SK-N-SH treated with all-trans-retinoic acid at 6 μM for 48 hours (cell line): ENCODE measurements at regions not wholly inside any gene's neighbourhood (a gene's known extent, or its start where the extent isn't known, plus 50 kb on each side); places are given as distances from the start of the nearest gene placed in this dataset.

ENCODE experiments used
- ATAC-seq: fragments of 200-7000 bp; cut with Tn5 transposase; 3 replicates; pipeline ENCODE4 v1.9.1; 2020; ENCODE audit warnings: mild to moderate bottlenecking, moderate library complexity
- ARNTL ChIP-seq: fragments of 450-650 bp; formaldehyde crosslinking; IDR thresholded peaks from 2 replicates; pipeline ENCODE4 v1.5.0; 2020; ENCODE audit warnings: low read depth, mild to moderate bottlenecking, moderate library complexity, borderline replicate concordance
- BACH2 ChIP-seq: fragments of 250-450 bp; sonication (Bioruptor Pico); IDR thresholded peaks from 2 replicates; pipeline ENCODE4 v1.9.0; 2021; ENCODE audit warnings: mild to moderate bottlenecking, borderline replicate concordance
- CSDC2 ChIP-seq: fragments of 250-450 bp; sonication (Bioruptor Pico); IDR thresholded peaks from 2 replicates; pipeline ENCODE4 v1.5.0; 2020; ENCODE audit warnings: mild to moderate bottlenecking, moderate library complexity
- ESRRG ChIP-seq: fragments of 250-450 bp; sonication (Bioruptor Pico); IDR thresholded peaks from 2 replicates; pipeline ENCODE4 v1.6.1; 2021; ENCODE audit warnings: mild to moderate bottlenecking
- GLIS3 ChIP-seq: fragments of 250-450 bp; sonication (Bioruptor Pico); IDR thresholded peaks from 2 replicates; pipeline ENCODE4 v1.5.0; 2020; ENCODE audit warnings: mild to moderate bottlenecking, moderate library complexity
- ISL1 ChIP-seq: fragments of 250-450 bp; sonication (Bioruptor Pico); IDR thresholded peaks from 2 replicates; pipeline ENCODE4 v2.1.2; 2022; ENCODE audit warnings: mild to moderate bottlenecking, moderate library complexity
- OSR1 ChIP-seq: fragments of 250-450 bp; sonication (Bioruptor Pico); IDR thresholded peaks from 2 replicates; pipeline ENCODE4 v1.8.0; 2022; ENCODE audit warnings: moderate library complexity, mild to moderate bottlenecking, inconsistent platforms
- PATZ1 ChIP-seq: fragments of 250-450 bp; sonication (Bioruptor Pico); IDR thresholded peaks from 2 replicates; pipeline ENCODE4 v1.8.0; 2020; ENCODE audit warnings: mild to moderate bottlenecking, moderate library complexity, borderline replicate concordance
- PPARA ChIP-seq: fragments of 250-450 bp; sonication (Bioruptor Pico); IDR thresholded peaks from 2 replicates; pipeline ENCODE4 v1.5.0; 2020; ENCODE audit warnings: mild to moderate bottlenecking, borderline replicate concordance
- RARB ChIP-seq: fragments of 250-450 bp; sonication (Bioruptor Pico); IDR thresholded peaks from 2 replicates; pipeline ENCODE4 v1.8.0; 2021; ENCODE audit warnings: mild to moderate bottlenecking, moderate library complexity
- SNAI2 ChIP-seq: fragments of 250-450 bp; sonication (Bioruptor Pico); IDR thresholded peaks from 2 replicates; pipeline ENCODE4 v1.5.0; 2020; ENCODE audit warnings: mild to moderate bottlenecking, moderate library complexity
- TCF4 ChIP-seq: fragments of 250-450 bp; sonication (Bioruptor Pico); IDR thresholded peaks from 2 replicates; pipeline ENCODE4 v1.8.0; 2021; ENCODE audit warnings: mild to moderate bottlenecking, moderate library complexity, borderline replicate concordance
- TOX ChIP-seq: fragments of 250-450 bp; sonication (Bioruptor Pico); IDR thresholded peaks from 2 replicates; pipeline ENCODE4 v1.8.0; 2021; ENCODE audit warnings: mild to moderate bottlenecking, moderate library complexity, borderline replicate concordance
- TSHZ2 ChIP-seq: fragments of 250-450 bp; sonication (Bioruptor Pico); IDR thresholded peaks from 2 replicates; pipeline ENCODE4 v1.5.0; 2020; ENCODE audit warnings: mild to moderate bottlenecking, moderate library complexity
- ZFP3 ChIP-seq: fragments of 250-450 bp; sonication (Bioruptor Pico); IDR thresholded peaks from 2 replicates; pipeline ENCODE4 v1.5.0; 2020; ENCODE audit warnings: mild to moderate bottlenecking, moderate library complexity
- ZFP30 ChIP-seq: fragments of 450-650 bp; formaldehyde crosslinking; IDR thresholded peaks from 2 replicates; pipeline ENCODE4 v1.5.0; 2022; ENCODE audit warnings: mild to moderate bottlenecking, moderate library complexity
- ZNF565 ChIP-seq: fragments of 450-650 bp; formaldehyde crosslinking; conservative IDR thresholded peaks from 2 replicates; pipeline ENCODE4 v1.5.0; 2020; ENCODE audit warnings: low read depth, mild to moderate bottlenecking, moderate library complexity
- ZNF70 ChIP-seq: fragments of 450-650 bp; formaldehyde crosslinking; IDR thresholded peaks from 2 replicates; pipeline ENCODE4 v1.5.0; 2020; ENCODE audit warnings: mild to moderate bottlenecking, moderate library complexity
- TF ChIP-seq, protein P1 (sequence below): fragments of 250-450 bp; sonication (Bioruptor Pico); IDR thresholded peaks from 2 replicates; pipeline ENCODE4 v1.5.1; 2020; ENCODE audit warnings: low read depth, mild to moderate bottlenecking, moderate library complexity
- TF ChIP-seq, protein P2 (sequence below): fragments of 250-450 bp; sonication (Bioruptor Pico); IDR thresholded peaks from 2 replicates; pipeline ENCODE4 v1.8.0; 2021; ENCODE audit warnings: low read depth, mild to moderate bottlenecking, moderate library complexity, borderline replicate concordance

DNA sequence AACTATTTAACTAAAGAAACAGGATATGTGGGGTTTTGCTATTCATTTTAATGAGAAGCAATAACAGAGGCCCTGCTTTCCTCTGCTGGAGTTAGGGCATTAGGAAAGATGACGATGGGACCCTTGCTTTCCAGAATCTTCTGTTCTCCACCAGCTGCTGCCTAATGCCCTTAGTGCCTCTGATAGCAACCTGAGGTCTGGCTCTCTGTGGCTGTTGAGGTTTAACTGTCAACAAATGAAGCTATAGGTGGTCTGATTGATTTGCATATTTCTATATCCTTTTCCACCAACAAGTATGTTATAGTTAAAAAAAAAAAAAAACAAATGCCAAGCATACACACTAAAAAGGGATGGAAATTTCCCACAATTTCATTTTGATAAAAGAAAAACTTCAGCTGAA lies 115.1 kb upstream of the NCK2 start:
- TF ChIP-seq RARB (CRISPR knock-in tag): no peak
- TF ChIP-seq BACH2 (CRISPR knock-in tag): no peak
- TF ChIP-seq OSR1 (CRISPR knock-in tag): no peak
- TF ChIP-seq ZNF565: no peak
- TF ChIP-seq ARNTL: no peak
- no peak for TF ChIP-seq SNAI2 (CRISPR knock-in tag)
- TF ChIP-seq PPARA (CRISPR knock-in tag): no peak
- TF ChIP-seq, protein P1, sequence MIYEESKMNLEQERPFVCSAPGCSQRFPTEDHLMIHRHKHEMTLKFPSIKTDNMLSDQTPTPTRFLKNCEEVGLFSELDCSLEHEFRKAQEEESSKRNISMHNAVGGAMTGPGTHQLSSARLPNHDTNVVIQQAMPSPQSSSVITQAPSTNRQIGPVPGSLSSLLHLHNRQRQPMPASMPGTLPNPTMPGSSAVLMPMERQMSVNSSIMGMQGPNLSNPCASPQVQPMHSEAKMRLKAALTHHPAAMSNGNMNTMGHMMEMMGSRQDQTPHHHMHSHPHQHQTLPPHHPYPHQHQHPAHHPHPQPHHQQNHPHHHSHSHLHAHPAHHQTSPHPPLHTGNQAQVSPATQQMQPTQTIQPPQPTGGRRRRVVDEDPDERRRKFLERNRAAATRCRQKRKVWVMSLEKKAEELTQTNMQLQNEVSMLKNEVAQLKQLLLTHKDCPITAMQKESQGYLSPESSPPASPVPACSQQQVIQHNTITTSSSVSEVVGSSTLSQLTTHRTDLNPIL (CRISPR knock-in tag): no peak
- no peak for TF ChIP-seq TSHZ2 (CRISPR knock-in tag)
- no peak for ATAC-seq

DNA sequence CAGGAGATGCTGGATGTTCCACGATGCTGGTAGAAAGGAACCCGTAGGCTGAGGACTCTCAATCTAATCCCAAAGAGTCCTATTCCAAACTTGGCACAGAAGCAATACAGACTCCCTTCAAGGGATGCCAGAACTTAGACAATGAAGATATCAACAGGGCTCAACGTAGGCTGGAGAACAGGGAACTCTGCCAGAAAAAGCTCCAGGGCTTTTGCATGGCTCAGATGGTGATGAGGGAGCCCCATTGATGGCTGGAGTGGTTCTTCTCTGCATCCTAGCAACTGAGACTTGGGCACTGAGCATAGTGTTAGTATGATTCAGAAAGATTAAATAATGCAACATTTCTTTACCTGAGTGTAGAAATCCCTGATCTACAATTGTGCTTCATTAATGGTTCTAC lies 117.2 kb upstream of the NCK2 start:
- no peak for ATAC-seq
- TF ChIP-seq, protein P1 (CRISPR knock-in tag): no peak
- TF ChIP-seq CSDC2 (CRISPR knock-in tag): no peak
- TF ChIP-seq GLIS3 (CRISPR knock-in tag): no peak
- no peak for TF ChIP-seq SNAI2 (CRISPR knock-in tag)
- no peak for TF ChIP-seq TCF4 (CRISPR knock-in tag)
- TF ChIP-seq ISL1: no peak
- TF ChIP-seq TSHZ2 (CRISPR knock-in tag): no peak
- no peak for TF ChIP-seq PATZ1 (CRISPR knock-in tag)
- TF ChIP-seq PPARA (CRISPR knock-in tag): no peak
- TF ChIP-seq BACH2 (CRISPR knock-in tag): no peak
- TF ChIP-seq ZFP30: no peak
- no peak for TF ChIP-seq OSR1 (CRISPR knock-in tag)
- no peak for TF ChIP-seq RARB (CRISPR knock-in tag)
- TF ChIP-seq ZNF70 (CRISPR knock-in tag): no peak
- TF ChIP-seq, protein P2, sequence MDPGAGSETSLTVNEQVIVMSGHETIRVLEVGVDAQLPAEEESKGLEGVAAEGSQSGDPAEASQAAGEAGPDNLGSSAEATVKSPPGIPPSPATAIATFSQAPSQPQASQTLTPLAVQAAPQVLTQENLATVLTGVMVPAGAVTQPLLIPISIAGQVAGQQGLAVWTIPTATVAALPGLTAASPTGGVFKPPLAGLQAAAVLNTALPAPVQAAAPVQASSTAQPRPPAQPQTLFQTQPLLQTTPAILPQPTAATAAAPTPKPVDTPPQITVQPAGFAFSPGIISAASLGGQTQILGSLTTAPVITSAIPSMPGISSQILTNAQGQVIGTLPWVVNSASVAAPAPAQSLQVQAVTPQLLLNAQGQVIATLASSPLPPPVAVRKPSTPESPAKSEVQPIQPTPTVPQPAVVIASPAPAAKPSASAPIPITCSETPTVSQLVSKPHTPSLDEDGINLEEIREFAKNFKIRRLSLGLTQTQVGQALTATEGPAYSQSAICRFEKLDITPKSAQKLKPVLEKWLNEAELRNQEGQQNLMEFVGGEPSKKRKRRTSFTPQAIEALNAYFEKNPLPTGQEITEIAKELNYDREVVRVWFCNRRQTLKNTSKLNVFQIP (CRISPR knock-in tag): no peak
- no peak for TF ChIP-seq ZFP3 (CRISPR knock-in tag)
- no peak for TF ChIP-seq ESRRG (CRISPR knock-in tag)
- TF ChIP-seq ARNTL: no peak
- no peak for TF ChIP-seq ZNF565
- no peak for TF ChIP-seq TOX (CRISPR knock-in tag)
